GM12878 (cell line): ENCODE measurements at regions not wholly inside any gene's neighbourhood (a gene's known extent, or its start where the extent isn't known, plus 50 kb on each side); places are given as distances from the start of the nearest gene placed in this dataset.

Experiments used
- CTCF ChIP-seq, 3 experiments: IDR thresholded peaks in 2 of 3; conservative IDR thresholded peaks in 1 of 3; 2 replicates each; pipeline ENCODE4 v1.5.1; 2011; ENCODE audit warnings: low read depth in 3 of 3, low read length in 3 of 3, mild to moderate bottlenecking in 3 of 3, control low read depth in 2 of 3, moderate library complexity in 2 of 3, inconsistent platforms in 1 of 3, mixed read lengths in 1 of 3; ENCODE audit not compliant: control insufficient read depth in 2 of 3, insufficient read depth in 1 of 3; ENCODE audit errors: extremely low read depth in 1 of 3
- EP300 ChIP-seq, 2 experiments: fragments of 150-350 bp in 1 of 2; IDR thresholded peaks; 2 replicates each; pipeline ENCODE4 v1.6.1; 2011 to 2012; ENCODE audit warnings: low read depth in 2 of 2, low read length in 2 of 2, borderline replicate concordance in 1 of 2, improper control_type of control experiment in 1 of 2, inconsistent platforms in 1 of 2; ENCODE audit not compliant: control insufficient read depth in 1 of 2
- FOXM1 ChIP-seq: IDR thresholded peaks from 2 replicates; pipeline ENCODE4 v1.6.1; 2012; ENCODE audit warnings: low read depth, mild to moderate bottlenecking, inconsistent platforms, low read length, moderate library complexity
- POLR2A ChIP-seq: IDR thresholded peaks from 2 replicates; pipeline ENCODE4 v1.6.1; 2011; ENCODE audit warnings: low read depth, mild to moderate bottlenecking, low read length
- RELA ChIP-seq: fragments of 450-650 bp; IDR thresholded peaks from 2 replicates; pipeline ENCODE4 v1.8.0; 2014; ENCODE audit warnings: borderline replicate concordance; ENCODE audit not compliant: partially characterized antibody
- RFX5 ChIP-seq: IDR thresholded peaks from 2 replicates; pipeline ENCODE4 v1.6.1; 2011; ENCODE audit warnings: low read depth, low read length, improper control_type of control experiment
- USF2 ChIP-seq: IDR thresholded peaks from 2 replicates; pipeline ENCODE4 v1.6.1; 2011; ENCODE audit warnings: low read depth, low read length, improper control_type of control experiment, borderline replicate concordance

- TF ChIP-seq USF2 (no peak), RFX5 (no peak), RELA (no peak), EP300 (IDR thresholded peaks at IDR 0.05; ENCODE audit: borderline replicate concordance in 1 of 2, control insufficient read depth in 1 of 2, low read depth in 2 of 2, low read length in 2 of 2) (no peak), CTCF (IDR thresholded peaks at IDR 0.05 in 2 of 3, conservative IDR thresholded peaks at IDR 0.05 in 1 of 3; ENCODE audit: control insufficient read depth in 2 of 3, extremely low read depth in 1 of 3, insufficient read depth in 1 of 3, low read depth in 3 of 3, low read length in 3 of 3) (no peak), FOXM1 (no peak), POLR2A (no peak)
Measured at GRCh38 chr7:25613912-25614311, 385.6 kb upstream of the NPVF start.
